GM18519 (cell line): ENCODE measurements at regions not wholly inside any gene's neighbourhood (a gene's known extent, or its start where the extent isn't known, plus 50 kb on each side); places are given as distances from the start of the nearest gene placed in this dataset.

Experiments
- ATAC-seq: cut with Tn5 transposase; IDR thresholded peaks from one replicate; pipeline ENCODE4 v1.9.1; 2021; ENCODE audit warnings: mild to moderate bottlenecking, moderate library complexity; ENCODE audit not compliant: unreplicated experiment, low FRiP score

DNA sequence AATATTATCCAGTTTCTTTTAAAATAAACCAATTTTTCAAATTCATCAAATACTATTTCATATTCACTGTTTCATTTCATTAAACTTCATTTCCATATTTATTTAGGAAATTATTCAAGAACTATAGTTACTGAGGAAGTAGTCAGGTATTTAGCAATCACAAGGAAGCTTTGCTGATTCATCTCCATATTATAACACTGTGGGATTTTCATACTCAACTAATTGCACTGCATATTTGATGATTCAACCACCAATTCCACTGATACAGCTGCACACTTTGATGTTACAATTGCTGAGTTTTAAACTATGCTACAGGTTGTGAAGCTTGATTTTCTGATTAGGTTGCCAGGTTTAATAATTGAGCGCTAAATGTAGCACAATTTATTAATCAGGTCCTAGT, 556.8 kb upstream of the SLITRK1 start:
- no peak for ATAC-seq

DNA sequence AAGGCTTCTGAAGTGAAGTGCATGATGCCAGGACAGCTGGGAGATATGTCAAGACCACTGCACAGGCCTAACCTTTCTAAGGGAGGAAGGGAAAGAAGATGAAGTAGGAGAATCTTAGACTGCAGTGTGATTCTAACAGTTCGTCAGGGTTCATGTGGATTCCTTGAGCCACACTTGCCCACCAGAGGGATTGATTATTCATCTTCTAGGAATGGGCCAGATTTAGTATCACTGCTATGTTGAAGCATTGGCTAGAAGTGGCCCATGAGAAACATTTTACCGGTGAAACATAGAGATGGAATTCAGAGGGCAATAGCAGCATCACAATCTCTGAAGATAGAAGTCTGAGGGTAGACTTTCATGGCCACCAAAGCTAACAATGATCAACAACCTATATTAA, 550.8 kb upstream of the SLITRK1 start:
- no peak for ATAC-seq

DNA sequence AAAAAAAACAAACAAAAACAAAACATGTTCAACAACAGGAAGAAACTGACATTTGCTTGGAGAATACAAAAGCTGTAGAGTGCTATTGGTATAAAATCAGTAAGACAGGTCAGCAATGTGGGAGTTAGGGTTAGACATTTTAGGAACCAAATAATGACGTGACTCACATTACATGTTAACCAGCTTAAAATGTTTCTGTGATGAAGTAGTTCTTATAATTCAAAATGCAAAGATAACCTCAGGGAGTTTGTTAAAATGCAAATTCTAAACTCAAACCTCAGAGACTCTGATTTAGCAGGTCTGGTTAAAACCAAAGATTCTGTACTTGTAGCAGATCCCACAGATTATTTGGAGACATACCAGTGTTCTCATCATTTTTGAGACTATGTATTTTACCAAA, 549.4 kb upstream of the SLITRK1 start:
- ATAC-seq, result no peak

- ATAC-seq, result no peak
Measured at GRCh38 chr13:84430446-84430845, 548.2 kb upstream of the SLITRK1 start.

GRCh38 chr13:84430015-84430414, 547.7 kb upstream of the SLITRK1 start:
- ATAC-seq, result no peak

GRCh38 chr13:84418041-84418440, 535.8 kb upstream of the SLITRK1 start:
- no peak for ATAC-seq

GRCh38 chr13:84417416-84417815, 535.1 kb upstream of the SLITRK1 start:
- no peak for ATAC-seq

DNA sequence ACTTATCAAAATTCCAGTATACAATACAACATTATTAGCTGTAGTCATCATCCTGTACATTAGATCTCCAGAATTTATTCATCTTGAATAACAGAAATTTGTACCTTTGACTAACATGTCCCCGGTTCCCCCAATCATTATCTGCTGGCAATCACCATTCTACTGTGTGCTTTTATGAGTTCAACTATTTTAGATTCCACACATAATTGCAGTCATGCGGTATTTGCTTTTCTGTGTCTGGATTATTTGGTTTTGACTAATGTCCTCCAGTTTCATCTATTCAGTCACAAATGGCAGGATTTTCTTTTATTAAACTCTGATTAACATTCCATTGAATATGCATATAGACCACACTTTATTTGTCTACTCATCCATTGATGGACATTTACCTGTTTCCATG, 530.7 kb upstream of the SLITRK1 start:
- ATAC-seq, result no peak

- no peak for ATAC-seq
Measured at GRCh38 chr13:84405286-84405685, 523.0 kb upstream of the SLITRK1 start.

- ATAC-seq, result no peak
Measured at GRCh38 chr13:84400706-84401105, 518.4 kb upstream of the SLITRK1 start.

DNA sequence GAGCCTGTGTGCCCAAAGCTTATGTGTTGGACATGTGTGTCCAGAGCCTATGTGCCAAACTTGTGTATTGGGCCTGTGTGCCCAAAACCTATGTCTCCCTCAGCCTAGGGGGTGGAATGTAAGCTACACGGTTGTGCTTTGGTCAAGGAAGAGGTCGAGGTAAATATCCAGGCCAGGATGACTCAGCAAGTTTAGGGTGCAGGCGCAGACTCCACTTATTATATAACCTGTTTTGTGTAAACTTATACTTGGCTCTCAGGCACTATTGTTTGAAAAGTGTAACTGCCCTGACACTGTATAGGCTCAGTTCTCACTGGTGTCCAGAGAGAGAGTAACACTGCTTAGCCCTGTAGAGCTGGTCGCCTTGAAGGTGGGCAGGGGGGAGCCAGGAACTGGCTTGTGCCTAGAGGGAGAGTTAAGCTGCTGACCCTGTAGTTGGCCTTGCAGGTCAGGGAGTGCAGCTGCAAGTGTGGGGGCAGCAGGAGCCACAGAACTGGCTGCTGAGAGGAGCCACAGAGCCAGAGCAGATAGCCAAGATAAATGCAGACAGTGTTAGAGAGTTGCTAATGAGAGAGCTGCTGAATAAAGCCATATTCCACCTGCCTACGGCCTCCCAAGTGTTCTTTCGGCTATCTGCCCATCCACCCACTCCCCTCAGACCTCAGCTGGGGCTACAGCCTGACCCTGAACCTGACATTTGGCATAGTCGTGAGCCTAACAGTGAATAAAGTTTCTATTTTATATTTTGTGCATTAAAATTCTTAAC, 517.2 kb upstream of the SLITRK1 start:
- no peak for ATAC-seq

DNA sequence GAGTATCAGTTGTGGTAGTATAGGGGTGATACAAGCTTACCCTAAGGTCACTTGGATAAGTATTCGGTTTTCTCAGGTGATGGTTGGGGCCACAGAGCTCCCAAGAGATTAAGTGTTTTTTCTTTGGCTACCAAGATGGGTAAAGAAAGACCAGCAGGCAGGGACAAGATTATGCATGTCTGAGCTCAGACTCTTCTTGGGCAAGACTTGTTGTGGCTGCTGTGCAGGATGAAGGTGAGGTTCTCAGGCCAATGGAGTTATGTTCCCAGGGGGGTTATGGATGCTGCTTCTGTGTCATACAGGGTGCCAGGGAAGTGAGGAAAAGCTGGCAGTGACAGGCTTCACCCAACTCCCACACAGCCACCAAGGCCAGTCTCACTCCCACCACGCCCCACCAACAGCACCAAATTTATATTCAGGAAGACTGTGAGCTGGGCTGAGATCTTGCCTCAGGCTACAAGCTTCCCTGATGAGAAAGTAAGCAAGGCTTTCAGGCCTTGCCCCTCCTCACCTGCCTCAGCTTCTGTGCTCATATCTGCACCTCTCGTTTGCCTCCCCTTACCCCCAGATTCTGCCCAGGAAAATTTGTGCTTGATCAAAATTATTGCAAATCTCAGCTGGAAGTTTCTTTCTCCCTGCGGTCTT, 511.8 kb upstream of the SLITRK1 start:
- ATAC-seq, result no peak

GRCh38 chr13:84380866-84381265, 498.6 kb upstream of the SLITRK1 start:
- ATAC-seq, result no peak

DNA sequence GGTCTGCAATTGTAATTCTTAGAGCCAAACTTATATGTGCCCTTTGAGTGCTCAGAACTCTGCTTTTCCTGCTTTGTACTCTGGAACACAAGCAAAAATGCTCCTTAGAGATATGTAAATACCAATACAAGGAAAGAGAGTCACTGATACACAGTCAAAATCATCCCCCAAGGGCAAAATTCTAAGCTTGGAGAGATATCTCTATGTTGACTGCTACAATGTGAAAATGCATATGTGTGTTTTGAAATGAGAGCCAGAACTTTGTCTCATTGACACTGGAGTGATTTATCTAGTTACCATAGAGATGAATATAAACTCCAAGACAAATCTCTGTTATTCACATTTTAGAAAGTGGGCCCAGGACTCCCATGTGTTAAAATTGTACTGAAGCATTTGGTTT, 494.8 kb upstream of the SLITRK1 start:
- ATAC-seq, result no peak

- no peak for ATAC-seq
Measured at GRCh38 chr13:84366506-84366905, 484.2 kb upstream of the SLITRK1 start.

GRCh38 chr13:84362777-84363176, 480.5 kb upstream of the SLITRK1 start:
- no peak for ATAC-seq

DNA sequence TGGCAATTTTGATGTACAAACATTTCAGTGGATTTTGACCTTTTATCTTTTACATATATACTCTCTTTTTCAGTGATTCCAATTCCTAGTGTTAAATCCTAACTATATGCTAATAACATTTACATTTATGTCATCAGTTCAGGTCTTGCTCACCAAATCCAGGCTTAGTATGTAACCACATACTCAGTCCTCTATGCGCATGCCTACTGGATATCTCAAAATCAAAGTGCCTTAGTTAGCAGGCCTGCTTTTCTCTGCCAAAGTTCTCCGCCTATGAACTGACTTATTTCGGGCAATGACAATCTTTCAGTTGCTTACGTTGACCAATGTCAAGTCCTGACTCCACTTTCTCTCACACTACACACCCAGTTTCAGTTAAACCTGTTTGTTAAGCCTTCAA, 478.5 kb upstream of the SLITRK1 start:
- ATAC-seq, result no peak

DNA sequence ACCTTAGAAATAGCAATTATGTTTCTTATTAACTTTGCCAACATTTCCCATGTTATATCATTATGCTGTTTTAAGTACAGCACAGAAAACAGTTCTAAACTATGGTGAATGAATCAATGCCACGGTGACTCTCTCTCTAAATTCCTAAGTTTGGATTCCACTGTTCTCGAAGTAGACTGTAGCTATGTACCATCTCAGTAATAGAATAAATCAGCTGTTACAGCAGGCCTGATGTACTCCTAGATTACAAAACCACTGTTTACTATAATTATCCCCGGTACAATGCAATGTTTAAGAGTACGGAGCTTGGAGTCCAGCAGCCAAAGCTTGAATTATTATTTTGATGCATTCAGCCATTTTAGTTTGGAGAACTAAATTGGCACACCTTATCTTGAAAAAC, 476.3 kb upstream of the SLITRK1 start:
- no peak for ATAC-seq

DNA sequence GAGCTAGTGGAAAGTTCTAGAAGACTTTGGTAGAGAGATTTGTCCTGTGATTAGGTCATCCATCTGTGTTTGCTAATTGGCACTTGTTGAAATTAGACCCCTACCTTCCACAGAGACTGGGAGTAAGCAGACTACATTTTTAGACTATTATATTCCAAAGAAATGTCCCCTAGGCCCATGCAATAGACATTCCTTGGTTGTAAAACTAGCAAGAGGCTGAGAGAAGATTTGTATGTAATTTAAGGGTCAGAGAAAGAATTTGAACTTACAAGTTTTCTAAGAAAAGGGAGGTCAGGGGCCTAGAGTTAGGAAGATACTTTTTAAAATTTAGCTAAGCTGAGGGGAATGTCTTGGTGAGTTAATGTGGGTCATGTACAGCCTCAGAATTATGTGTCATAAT, 470.7 kb upstream of the SLITRK1 start:
- ATAC-seq, result no peak

GRCh38 chr13:84339456-84339855, 457.2 kb upstream of the SLITRK1 start:
- ATAC-seq, result no peak

GRCh38 chr13:84332346-84332745, 450.1 kb upstream of the SLITRK1 start:
- no peak for ATAC-seq

DNA sequence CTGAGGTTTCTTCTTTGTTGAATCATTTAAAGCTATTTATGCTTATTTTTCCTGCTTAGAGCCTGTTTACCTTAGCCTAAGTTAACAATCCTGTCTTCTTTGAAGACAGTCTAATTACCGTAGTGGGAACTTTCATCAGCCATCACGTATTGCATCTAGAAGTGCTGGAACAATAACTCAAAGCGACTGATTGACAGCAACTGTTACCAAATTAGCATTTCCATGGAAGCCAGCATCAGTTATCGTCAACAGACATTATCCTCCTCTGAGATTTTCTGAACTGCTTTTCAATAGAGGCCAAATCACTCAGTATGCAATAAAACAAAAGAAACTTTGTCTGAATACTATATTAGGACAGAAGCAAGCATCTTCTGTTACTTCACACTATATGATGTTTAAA, 433.3 kb upstream of the SLITRK1 start:
- ATAC-seq, result no peak
